Muscle of leg (tissue), 3 donors: ENCODE measurements at regions not wholly inside any gene's neighbourhood (a gene's known extent, or its start where the extent isn't known, plus 50 kb on each side); places are given as distances from the start of the nearest gene placed in this dataset.
A peak's percentile ranks its signal among the peaks of the same experiment; 100 is the strongest.
"Not testable (repeated sequence)": the region's sequence is repeated elsewhere in the genome, so short reads cannot be mapped to it uniquely, and the experiment has no call there.

Source experiments
- DNase-seq: peaks from one replicate; pipeline ENCODE4 v3.0.0; 2013
- H3K27ac ChIP-seq: one replicate; pipeline ENCODE4 v1.5.1; 2013; ENCODE audit warnings: mild to moderate bottlenecking, low read length, control low read depth
- H3K27me3 ChIP-seq: one replicate; pipeline ENCODE4 v1.6.1; 2013; ENCODE audit warnings: low read length; ENCODE audit not compliant: control insufficient read depth, insufficient read depth
- H3K36me3 ChIP-seq: one replicate; pipeline ENCODE4 v1.6.1; 2013; ENCODE audit warnings: low read length; ENCODE audit not compliant: control insufficient read depth, insufficient read depth
- H3K4me1 ChIP-seq: one replicate; pipeline ENCODE4 v1.6.1; 2013; ENCODE audit warnings: low read length; ENCODE audit not compliant: control insufficient read depth, insufficient read depth
- H3K4me3 ChIP-seq: one replicate; pipeline ENCODE4 v1.5.1; 2013; ENCODE audit warnings: low read length, control low read depth
- H3K9me3 ChIP-seq: replicated peaks from 2 replicates; pipeline ENCODE4 v1.6.1; 2013; ENCODE audit warnings: low read depth, low read length; ENCODE audit not compliant: control insufficient read depth
- WGBS: methylation state at CpG from one replicate; pipeline ENCODE4 v1.1.5; 2013; ENCODE audit warnings: missing lambda C conversion rate; ENCODE audit not compliant: insufficient coverage; 5-methylcytosine and 5-hydroxymethylcytosine counted together

DNA sequence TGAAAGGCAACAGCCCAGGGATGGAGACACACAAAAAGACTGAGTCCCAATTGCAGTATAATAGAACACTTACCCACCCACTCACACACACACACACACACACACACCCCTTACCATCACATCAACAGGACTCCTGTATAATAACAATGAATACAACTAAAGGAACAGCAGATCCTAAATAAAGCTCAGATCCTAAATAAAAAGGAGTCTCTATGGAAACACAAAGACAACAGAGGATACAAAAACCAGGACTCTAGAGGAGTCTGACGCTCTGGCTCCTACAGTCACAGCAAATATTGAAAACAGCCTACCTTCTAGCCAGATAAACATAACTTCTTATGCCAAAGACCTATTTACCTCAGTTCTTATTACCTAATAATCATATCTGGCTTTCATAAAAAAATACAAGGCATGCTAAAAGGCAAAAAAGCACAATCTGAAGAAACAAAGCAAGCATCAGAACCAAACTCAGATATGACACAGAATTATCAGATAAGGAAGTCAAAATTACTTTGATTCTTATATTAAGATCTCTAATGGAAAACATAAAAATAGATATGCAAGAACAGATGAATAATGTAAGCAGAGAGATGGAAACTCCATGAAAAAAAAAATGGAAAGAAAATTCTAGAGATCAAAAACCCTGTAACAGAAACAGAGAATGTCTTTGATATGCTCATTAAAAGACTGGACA lies 134.9 kb downstream of the MMUT start:
- peak overlapping the region; percentile 47 for H3K27ac ChIP-seq
- no peaks in the 10 kb centered on the region for H3K27me3 ChIP-seq
- no peaks in the 10 kb centered on the region for H3K4me1 ChIP-seq
- WGBS = 38% methylated on average over 1 of the region's 1 CpG
- H3K9me3 ChIP-seq = peaks cover 2% of the 10 kb centered on the region
- DNase-seq = peak; percentile 14
- no peak overlapping the region for H3K4me3 ChIP-seq
- H3K36me3 ChIP-seq = no peaks in the 10 kb centered on the region

DNA sequence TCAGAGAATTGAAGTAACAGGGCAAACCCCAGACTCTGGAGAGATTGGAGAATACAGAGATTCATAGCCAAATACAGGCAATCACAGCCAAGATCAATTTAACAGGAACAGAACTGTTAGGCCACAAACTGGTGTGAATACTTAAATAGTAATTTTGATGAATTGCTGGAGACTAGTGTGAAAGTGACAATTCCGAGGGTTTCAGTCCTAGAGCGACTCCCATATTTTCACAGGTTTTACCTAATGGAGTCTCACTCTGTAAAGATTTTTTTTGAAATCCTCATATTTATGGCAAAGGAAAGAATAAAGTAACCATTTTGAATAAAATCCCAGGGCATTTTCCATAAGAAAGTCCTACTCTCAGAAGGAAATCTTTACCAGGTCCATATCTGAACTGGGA lies 135.5 kb downstream of the MMUT start:
- WGBS = no CpG with 5 or more reads among the region's 2 CpGs
- Histone ChIP-seq H3K36me3 (no peaks in the 10 kb centered on the region), H3K27ac (peak overlapping the region; percentile 47), H3K27me3 (no peaks in the 10 kb centered on the region), H3K4me1 (no peaks in the 10 kb centered on the region), H3K9me3 (peaks cover 3% of the 10 kb centered on the region), H3K4me3 (no peak overlapping the region)
- no peak for DNase-seq

DNA sequence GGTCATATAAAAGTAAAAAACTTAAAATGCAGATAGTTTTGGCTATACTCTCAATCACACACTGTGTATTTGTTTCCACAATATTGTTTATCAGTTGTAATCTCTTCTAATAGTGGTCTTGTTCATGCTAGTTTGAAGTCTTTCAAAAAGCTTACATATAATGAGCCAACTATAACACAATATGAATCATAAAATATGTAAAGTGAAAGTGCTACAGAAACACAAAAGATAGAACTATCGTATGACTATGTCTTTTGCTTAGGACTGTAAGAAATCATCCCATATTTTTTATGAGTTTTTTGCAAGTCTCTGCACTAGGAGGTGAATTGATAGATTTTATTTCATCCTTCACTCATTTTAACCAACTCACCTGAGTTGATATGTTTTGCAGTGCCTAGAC lies 136.0 kb downstream of the MMUT start:
- WGBS = no CpG with 5 or more reads among the region's 1 CpG
- no peak for DNase-seq
- H3K27ac ChIP-seq = peak overlapping the region; percentile 42
- no peaks in the 10 kb centered on the region for H3K4me1 ChIP-seq
- H3K4me3 ChIP-seq = no peak overlapping the region
- no peaks in the 10 kb centered on the region for H3K27me3 ChIP-seq
- no peaks in the 10 kb centered on the region for H3K36me3 ChIP-seq
- peaks cover 3% of the 10 kb centered on the region for H3K9me3 ChIP-seq

DNA sequence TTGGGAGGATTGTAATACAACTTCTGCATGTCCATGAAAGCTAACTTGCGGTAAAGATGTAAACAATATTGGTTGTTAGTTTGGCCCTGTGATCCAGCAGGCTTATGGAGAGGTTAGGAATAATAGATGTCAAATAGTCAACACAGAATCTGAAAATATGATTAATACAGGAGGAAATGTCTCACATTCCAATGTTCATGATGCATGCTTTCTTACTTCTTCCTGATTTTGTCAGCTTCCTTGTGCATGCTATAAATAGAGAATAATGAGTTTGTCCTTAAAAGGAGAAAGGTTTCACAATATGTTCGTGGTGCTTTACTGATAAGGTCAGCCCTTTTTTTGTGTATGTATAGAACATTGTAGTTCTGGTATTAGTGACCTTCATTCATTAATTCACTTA lies 136.7 kb downstream of the MMUT start:
- WGBS = 0% methylated on average over 1 of the region's 2 CpGs
- H3K27ac ChIP-seq = peak overlapping the region; percentile 75
- H3K4me1 ChIP-seq = no peaks in the 10 kb centered on the region
- peak; percentile 13 for DNase-seq
- H3K4me3 ChIP-seq = no peak overlapping the region
- no peaks in the 10 kb centered on the region for H3K27me3 ChIP-seq
- H3K9me3 ChIP-seq = peaks cover 3% of the 10 kb centered on the region
- no peaks in the 10 kb centered on the region for H3K36me3 ChIP-seq

DNA sequence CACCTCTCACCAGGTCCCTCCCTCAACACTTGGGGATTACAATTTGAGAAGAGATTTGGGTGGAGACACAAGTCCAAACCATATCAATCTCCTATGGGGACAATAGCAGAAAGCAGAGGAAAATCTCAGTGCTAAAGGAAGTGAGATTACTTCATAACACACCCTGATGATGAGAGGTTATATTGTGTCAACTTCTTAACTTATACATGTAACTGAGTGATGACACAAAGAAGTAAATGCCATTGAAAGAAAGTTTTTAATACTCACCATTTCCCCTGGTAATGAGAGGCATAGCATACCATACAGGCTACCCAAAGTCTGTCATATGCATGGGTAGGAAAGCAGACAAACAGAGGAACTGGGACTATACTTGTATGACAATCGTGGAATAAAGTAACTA lies 137.2 kb downstream of the MMUT start:
- Histone ChIP-seq H3K27me3 (no peaks in the 10 kb centered on the region), H3K9me3 (peaks cover 3% of the 10 kb centered on the region), H3K4me3 (no peak overlapping the region), H3K36me3 (no peaks in the 10 kb centered on the region), H3K27ac (peak overlapping the region; percentile 75), H3K4me1 (no peaks in the 10 kb centered on the region)
- 20% methylated on average over 1 of the region's 1 CpG for WGBS
- no peak for DNase-seq

DNA sequence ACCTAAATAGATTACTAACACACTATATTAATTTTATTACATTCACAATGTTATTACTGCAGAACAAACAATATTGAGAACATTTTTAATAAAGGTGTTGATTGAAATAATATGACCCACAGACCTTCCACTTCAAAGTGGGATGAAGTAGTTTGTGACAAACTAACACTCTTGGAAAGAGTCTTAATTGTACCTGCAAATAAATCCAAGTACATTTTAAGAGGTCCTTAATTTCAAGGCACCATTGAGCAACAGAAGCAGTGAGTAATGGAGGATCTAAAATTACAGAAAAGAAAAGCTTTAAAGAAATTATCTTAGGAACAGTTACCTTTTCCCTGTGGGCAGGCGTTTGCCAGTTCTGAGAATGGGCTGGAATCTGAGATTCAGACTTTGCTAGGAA lies 140.2 kb downstream of the MMUT start:
- H3K27ac ChIP-seq = no peak overlapping the region
- no peak overlapping the region for H3K4me3 ChIP-seq
- no CpG with 5 or more reads among the region's 1 CpG for WGBS
- H3K9me3 ChIP-seq = peaks cover 3% of the 10 kb centered on the region
- no peaks in the 10 kb centered on the region for H3K36me3 ChIP-seq
- H3K27me3 ChIP-seq = no peaks in the 10 kb centered on the region
- no peak for DNase-seq
- no peaks in the 10 kb centered on the region for H3K4me1 ChIP-seq

DNA sequence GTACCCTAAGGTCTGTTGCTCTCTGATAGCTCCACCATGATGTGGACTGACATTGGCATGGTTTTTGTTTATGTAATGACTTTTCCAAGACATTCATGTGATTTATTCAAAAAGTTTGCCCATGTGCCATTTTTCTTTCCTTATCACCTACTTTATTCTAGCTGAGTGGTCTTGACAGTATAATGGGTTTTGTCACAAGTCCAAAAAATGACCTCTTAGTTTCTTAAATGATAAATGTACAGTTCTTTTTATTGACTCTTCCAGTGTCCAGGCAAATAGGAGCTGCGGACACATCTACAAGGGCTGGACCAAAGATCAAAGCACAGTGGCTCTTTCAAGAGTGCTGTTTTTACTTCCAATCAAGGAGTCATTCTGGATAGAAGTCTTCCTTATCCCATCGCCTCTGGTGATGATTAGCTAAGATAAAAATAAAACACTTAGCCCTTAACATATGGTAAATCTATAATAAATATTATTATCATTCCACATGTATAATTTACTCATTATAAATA lies 141.4 kb downstream of the MMUT start:
- Histone ChIP-seq H3K4me1 (no peaks in the 10 kb centered on the region), H3K4me3 (no peak overlapping the region), H3K36me3 (no peaks in the 10 kb centered on the region), H3K9me3 (peaks cover 3% of the 10 kb centered on the region), H3K27ac (no peak overlapping the region), H3K27me3 (no peaks in the 10 kb centered on the region)
- DNase-seq = no peak
- no CpG with 5 or more reads among the region's 2 CpGs for whole genome bisulfite sequencing

DNA sequence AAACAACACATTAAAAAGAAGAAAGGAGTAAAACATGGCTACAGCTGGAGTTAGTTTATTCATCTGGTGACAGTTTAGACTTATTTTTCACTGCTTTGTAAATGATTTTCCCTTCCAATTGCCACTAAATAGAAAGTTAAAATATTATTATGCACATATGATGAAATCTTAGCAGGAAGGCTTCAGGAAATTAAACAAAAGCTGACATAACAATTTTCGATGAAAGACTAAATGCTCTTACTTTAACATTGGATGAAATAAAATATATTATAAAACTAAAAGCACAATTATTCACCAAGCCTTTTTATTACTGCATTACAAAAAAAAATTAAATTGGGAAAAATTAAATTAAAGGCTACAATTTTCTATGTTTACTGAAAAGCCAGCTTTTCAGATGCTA lies 158.0 kb downstream of the MMUT start:
- no peaks in the 10 kb centered on the region for H3K36me3 ChIP-seq
- no peaks in the 10 kb centered on the region for H3K9me3 ChIP-seq
- H3K4me3 ChIP-seq = no peak overlapping the region
- no CpG with 5 or more reads among the region's 1 CpG for WGBS
- no peak overlapping the region for H3K27ac ChIP-seq
- DNase-seq = no peak
- no peaks in the 10 kb centered on the region for H3K4me1 ChIP-seq
- peaks cover 2% of the 10 kb centered on the region for H3K27me3 ChIP-seq

DNA sequence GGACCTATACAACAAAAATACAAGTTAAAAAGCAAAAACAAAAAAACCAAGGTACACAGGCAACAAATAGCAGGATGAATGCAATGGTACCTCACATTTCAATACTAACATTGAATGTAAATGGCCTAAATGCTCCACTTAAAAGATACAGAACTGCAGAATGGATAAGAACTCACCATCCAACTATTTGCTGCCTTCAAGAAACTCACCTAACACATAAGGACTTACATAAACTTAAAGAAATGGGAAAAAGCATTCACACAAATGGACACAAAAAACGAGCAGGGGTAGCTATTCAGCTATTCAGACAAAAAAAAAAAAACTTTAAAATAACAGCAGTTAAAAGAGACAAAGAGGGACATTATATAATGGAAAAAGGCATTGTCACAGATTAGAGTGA lies 158.7 kb downstream of the MMUT start:
- H3K9me3 ChIP-seq, H3K36me3 ChIP-seq, H3K27ac ChIP-seq, H3K4me1 ChIP-seq, H3K27me3 ChIP-seq, DNase-seq, H3K4me3 ChIP-seq: not testable (repeated sequence)
- no CpG with 5 or more reads among the region's 1 CpG for WGBS

DNA sequence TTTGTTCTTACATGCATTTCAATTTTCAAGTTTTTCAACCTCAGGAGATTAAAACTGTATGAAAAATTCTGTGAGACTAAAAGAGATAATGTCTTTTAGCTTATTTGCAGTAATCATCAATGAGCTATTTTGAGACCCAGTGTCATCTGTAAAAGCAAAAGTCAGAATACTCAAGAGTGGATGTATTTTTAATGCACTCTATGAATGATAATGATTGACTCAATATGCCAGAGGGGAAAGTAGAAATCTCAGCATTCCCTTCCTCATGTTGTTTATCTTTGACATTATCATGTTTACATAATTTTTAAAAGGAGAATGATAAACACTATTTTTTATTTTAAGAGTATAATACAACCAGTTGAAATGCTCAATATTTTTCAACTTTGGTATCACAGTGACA lies 162.1 kb downstream of the MMUT start:
- Histone ChIP-seq H3K4me3 (no peak overlapping the region), H3K4me1 (no peaks in the 10 kb centered on the region), H3K36me3 (no peaks in the 10 kb centered on the region), H3K9me3 (no peaks in the 10 kb centered on the region), H3K27ac (no peak overlapping the region), H3K27me3 (peaks cover 2% of the 10 kb centered on the region)
- DNase-seq = no peak

DNA sequence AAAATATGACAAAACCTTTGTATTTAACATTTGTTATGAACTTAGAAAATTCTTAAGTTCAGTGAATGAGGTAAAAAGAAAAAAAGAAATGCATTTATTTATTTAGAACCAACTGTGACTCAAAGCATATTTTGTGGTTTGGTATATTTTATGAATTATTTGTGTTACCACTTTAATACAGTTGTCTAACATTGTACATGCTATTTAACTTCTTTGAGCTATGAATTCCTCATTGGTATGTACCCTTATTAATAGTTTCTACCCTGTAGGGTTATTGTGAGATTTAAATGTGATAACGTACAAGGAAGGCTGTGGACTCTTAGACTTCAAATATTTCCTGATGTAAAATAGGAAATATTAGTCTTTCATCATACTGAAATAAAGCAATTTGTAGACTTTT lies 162.6 kb downstream of the MMUT start:
- no peak overlapping the region for H3K4me3 ChIP-seq
- no CpG with 5 or more reads among the region's 1 CpG for WGBS
- H3K27ac ChIP-seq = no peak overlapping the region
- no peaks in the 10 kb centered on the region for H3K9me3 ChIP-seq
- DNase-seq = no peak
- no peaks in the 10 kb centered on the region for H3K4me1 ChIP-seq
- peaks cover 2% of the 10 kb centered on the region for H3K27me3 ChIP-seq
- H3K36me3 ChIP-seq = no peaks in the 10 kb centered on the region
